ENCODE measurements at regions not wholly inside any gene's neighbourhood (a gene's known extent, or its start where the extent isn't known, plus 50 kb on each side); places are given as distances from the start of the nearest gene placed in this dataset.

- TF ChIP-seq CTCF (IDR thresholded peaks at IDR 0.05) (no peak), MLX (CRISPR knock-in tag; IDR thresholded peaks at IDR 0.05) (no peak), CREB1 (CRISPR knock-in tag; IDR thresholded peaks at IDR 0.05) (no peak), CBFB (CRISPR knock-in tag; IDR thresholded peaks at IDR 0.05; ENCODE audit: low read depth) (no peak), E2F5 (CRISPR knock-in tag; IDR thresholded peaks at IDR 0.05) (no peak), ZNF121 (CRISPR knock-in tag; IDR thresholded peaks at IDR 0.05) (no peak), IRF2 (CRISPR knock-in tag; IDR thresholded peaks at IDR 0.05; ENCODE audit: borderline replicate concordance, low read depth) (no peak), ZNF416 (CRISPR knock-in tag; IDR thresholded peaks at IDR 0.05) (no peak), USF1 (CRISPR knock-in tag; IDR thresholded peaks at IDR 0.05) (no peak), CDX4 (CRISPR knock-in tag; IDR thresholded peaks at IDR 0.05; ENCODE audit: borderline replicate concordance) (no peak), ATF3 (CRISPR knock-in tag; conservative IDR thresholded peaks at IDR 0.05) (no peak), ZNF671 (CRISPR knock-in tag; IDR thresholded peaks at IDR 0.05) (no peak)
Observed at GRCh38 chr4:185874516-185875230, 62.7 kb upstream of the SORBS2 start.
